D721Med (cell line): ENCODE measurements at regions not wholly inside any gene's neighbourhood (a gene's known extent, or its start where the extent isn't known, plus 50 kb on each side); places are given as distances from the start of the nearest gene placed in this dataset.
"Not testable (repeated sequence)": the region's sequence is repeated elsewhere in the genome, so short reads cannot be mapped to it uniquely, and the experiment has no call there.

Experiments
- DNase-seq: peaks from one replicate; pipeline ENCODE4 v3.0.0; 2011; ENCODE audit warnings: low spot score; ENCODE audit not compliant: insufficient read length
- FAIRE-seq: peaks from 2 replicates; lab custom pipeline; 2011; peaks lifted over from hg19 to GRCh38; lab: Jason Lieb, UNC
- TF ChIP-seq, protein P1 (sequence below): IDR thresholded peaks from 2 replicates; pipeline ENCODE4 v1.5.1; 2012; ENCODE audit warnings: mild to moderate bottlenecking, control low read depth; ENCODE audit not compliant: insufficient read depth; ENCODE audit errors: missing control alignments

DNA sequence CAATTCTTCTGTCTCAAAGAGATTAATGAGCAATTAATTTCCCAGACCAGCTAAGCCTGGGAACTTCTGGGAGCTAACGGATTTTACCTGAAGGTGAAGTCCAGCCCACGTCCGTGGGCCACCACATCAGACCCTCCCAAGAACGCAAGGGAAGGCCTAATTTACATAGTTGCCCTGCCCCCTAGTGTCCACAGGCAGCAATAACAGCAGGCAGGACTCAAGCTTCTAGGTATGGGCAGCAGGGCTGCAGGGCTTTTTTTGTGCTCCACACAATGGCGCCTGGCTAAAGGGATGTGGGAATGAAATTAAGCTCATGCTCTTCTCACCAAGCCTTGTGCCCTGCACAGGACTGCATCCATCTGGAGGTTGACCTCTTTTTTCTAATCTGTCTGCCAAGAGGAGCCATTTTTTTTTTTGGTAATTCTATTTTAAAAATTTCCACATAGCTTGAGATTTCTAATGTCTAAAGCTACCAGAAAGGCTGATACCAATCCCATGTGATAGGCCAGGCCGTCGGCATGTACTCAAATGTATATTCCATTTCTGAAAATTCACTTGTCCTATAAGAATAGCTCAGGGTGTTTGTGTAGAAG, 111.9 kb upstream of the TMEM164 start:
- DNase-seq: no peak
- TF ChIP-seq, protein P1, sequence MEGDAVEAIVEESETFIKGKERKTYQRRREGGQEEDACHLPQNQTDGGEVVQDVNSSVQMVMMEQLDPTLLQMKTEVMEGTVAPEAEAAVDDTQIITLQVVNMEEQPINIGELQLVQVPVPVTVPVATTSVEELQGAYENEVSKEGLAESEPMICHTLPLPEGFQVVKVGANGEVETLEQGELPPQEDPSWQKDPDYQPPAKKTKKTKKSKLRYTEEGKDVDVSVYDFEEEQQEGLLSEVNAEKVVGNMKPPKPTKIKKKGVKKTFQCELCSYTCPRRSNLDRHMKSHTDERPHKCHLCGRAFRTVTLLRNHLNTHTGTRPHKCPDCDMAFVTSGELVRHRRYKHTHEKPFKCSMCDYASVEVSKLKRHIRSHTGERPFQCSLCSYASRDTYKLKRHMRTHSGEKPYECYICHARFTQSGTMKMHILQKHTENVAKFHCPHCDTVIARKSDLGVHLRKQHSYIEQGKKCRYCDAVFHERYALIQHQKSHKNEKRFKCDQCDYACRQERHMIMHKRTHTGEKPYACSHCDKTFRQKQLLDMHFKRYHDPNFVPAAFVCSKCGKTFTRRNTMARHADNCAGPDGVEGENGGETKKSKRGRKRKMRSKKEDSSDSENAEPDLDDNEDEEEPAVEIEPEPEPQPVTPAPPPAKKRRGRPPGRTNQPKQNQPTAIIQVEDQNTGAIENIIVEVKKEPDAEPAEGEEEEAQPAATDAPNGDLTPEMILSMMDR: peak; percentile 77
- FAIRE-seq: peak; percentile 29

DNA sequence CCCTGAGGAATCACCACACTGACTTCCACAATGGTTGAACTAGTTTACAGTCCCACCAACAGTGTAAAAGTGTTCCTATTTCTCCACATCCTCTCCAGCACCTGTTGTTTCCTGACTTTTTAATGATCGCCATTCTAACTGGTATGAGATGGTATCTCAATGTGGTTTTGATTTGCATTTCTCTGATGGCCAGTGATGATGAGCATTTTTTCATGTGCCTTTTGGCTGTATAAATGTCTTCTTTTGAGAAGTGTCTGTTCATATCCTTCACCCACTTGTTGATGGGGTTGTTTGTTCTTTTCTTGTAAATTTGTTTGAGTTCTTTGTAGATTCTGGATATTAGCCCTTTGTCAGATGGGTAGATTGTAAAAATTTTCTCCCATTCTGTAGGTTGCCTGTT, 106.9 kb upstream of the TMEM164 start:
- FAIRE-seq, DNase-seq: not testable (repeated sequence)

DNA sequence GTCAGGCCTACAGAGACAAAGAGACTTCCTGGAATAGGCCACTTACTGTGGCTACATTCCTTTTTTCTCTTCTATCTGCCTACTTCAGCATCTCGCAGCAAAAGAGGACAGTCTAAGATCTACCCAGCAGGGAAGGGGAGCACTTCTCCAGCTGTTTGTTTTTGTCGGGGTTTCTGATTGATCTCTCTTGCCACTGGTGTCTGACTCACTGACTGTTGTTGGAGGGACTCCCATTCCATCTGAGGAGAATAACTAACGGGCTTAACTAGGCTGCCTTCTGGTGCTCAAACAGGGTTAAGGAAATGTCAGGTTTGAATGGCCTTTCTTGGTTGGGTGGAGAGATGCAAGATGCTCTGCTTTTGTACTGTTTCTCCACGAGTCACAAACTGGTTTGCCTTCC, 100.2 kb upstream of the TMEM164 start:
- TF ChIP-seq, protein P1: no peak
- DNase-seq (no peak), FAIRE-seq (no peak)

DNA sequence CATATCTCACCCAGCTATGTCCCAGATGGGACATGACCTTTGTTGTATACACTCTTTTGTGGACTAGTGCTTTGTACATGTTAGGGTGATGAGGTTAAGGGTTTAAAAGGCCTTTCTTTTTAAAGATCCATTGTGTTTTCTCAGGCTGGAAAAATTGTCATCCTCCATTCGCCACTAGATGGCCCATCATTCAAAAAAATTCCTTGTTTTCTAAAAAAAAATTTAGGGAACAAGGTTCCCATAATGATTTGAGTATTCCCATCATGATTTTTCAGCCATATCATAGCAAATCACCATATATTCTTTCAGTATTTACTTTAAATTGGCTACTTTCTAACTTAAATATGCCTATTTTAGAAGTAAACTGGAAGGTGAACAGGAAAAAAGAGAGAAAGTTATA, 91.9 kb upstream of the TMEM164 start:
- TF ChIP-seq, protein P1: peak; percentile 46
- no peak for DNase-seq
- no peak for FAIRE-seq

DNA sequence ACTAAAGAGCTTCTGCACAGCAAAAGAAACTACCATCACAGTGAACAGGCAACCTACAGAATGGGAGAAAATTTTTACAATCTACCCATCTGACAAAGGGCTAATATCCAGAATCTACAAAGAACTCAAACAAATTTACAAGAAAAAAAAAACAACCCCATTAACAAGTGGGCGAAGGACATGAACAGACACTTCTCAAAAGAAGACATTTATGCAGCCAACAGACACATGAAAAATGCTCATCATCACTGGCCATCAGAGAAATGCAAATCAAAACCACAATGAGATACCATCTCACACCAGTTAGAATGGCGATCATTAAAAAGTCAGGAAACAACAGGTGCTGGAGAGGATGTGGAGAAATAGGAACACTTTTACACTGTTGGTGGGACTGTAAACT, 89.9 kb upstream of the TMEM164 start:
- DNase-seq, FAIRE-seq: not testable (repeated sequence)

DNA sequence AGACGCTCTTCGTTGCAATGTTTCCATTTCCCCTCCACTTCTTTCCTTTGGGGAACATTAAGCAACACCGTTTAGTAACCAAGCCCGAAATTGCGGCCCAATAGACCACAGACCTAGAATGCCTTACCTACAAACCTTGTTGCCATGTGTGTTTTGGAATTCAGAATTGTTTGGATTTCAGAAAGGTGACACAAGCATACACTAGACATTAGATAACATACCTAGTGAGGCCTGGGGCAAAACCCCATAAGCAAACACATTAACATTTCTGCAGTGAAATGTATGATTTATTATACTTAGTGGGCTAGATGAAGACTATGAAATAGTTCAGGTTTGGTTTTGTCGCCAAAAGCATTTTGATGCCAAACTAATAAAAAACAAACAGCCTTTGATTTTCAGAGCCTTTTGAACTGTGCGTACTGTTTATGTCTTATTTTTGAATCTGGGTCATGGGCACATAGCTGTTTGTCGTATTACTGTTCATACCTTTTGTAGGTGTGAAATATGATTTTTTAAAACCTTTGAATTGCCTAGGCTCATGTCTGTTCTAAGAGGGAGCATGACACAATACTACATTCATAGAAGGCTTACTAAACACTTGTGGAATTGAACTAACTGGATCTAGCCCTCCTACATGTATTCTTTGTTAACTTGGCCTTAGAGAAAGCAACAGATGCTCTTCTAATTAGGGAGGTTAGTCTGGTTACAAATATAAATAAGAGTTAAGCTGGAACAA, 88.6 kb upstream of the TMEM164 start:
- TF ChIP-seq, protein P1: no peak
- FAIRE-seq (peak; percentile 66), DNase-seq (no peak)

DNA sequence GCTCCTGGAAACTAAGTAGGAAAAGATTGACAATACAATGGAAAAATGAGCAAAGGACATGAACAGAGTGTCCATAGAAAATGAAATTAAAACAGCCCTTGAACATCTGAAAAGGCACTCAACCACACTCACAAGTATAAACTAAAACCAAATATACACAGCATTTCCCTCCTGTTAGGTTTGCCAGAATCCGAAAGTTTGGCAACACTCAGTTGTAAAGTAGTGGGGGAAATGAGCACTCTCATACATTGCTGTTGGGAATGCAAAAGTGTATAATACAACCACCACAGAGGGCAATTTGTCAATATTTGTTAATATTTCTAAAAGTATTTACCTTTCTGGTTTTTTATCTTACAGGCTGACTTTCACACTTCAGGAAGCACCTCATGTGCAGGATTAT, 84.2 kb upstream of the TMEM164 start:
- TF ChIP-seq, protein P1: no peak
- no peak for FAIRE-seq
- no peak for DNase-seq

DNA sequence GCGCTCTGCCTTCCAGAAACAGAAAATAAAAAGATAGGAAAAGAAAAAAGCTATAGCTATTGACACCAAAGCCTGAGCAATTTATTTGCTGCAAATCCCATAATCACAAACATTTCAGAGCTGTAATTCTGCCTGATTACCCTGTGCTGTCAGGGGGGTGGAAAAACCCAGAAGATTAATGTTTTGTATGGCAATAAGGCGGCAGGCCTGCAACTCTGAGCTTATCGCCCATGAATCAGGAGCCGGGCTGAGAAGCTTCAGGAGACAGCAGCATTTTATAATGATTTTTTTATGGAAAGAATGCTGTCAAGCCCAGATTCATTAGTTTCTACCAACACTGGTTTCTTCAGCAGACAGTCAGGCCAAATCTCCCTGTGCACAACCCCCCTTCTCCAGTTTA, 82.6 kb upstream of the TMEM164 start:
- TF ChIP-seq, protein P1: no peak
- DNase-seq (peak; percentile 14), FAIRE-seq (no peak)
